H1 (cell line): ENCODE measurements at regions not wholly inside any gene's neighbourhood (a gene's known extent, or its start where the extent isn't known, plus 50 kb on each side); places are given as distances from the start of the nearest gene placed in this dataset.

ENCODE experiments used
- CTCF ChIA-PET: fragments of 300-600 bp; sonication (Branson Sonifier 250); formaldehyde crosslinking; loops from one replicate; lab custom pipeline; 2021; ENCODE audit not compliant: partially characterized antibody; lab: Charles Lee
- POLR2A ChIA-PET: fragments of 300-600 bp; sonication (Branson Sonifier 250); formaldehyde crosslinking; loops from one replicate; lab custom pipeline; 2021; ENCODE audit warnings: inconsistent platforms; ENCODE audit not compliant: partially characterized antibody; lab: Charles Lee
- DNase-seq, 2 experiments: peaks; one replicate each; pipeline versions ENCODE4 v3.0.0 to v3.0.0-alpha.2; 2010 to 2022; ENCODE audit warnings: low spot score in 2 of 2, low read depth in 1 of 2, mixed read lengths in 1 of 2
- FAIRE-seq: peaks from 2 replicates; lab custom pipeline; 2011; peaks lifted over from hg19 to GRCh38; lab: Jason Lieb, UNC
- H2AFZ ChIP-seq: 2 replicates; pipeline ENCODE4 v1.8.1; 2012; ENCODE audit warnings: low read length, inconsistent platforms
- H2AK5ac ChIP-seq: 2 replicates; pipeline ENCODE4 v1.6.1; 2013; ENCODE audit warnings: low read depth, low read length
- H2BK120ac ChIP-seq: replicated peaks from 2 replicates; pipeline ENCODE3; 2013; ENCODE audit warnings: low read depth, low read length, inconsistent platforms
- H2BK12ac ChIP-seq: 2 replicates; pipeline ENCODE4 v1.6.1; 2013; ENCODE audit warnings: low read depth, low read length
- H2BK15ac ChIP-seq: 2 replicates; pipeline ENCODE4 v1.6.1; 2013; ENCODE audit warnings: low read length
- H2BK20ac ChIP-seq: 2 replicates; pipeline ENCODE4 v1.6.1; 2013; ENCODE audit warnings: low read length
- H2BK5ac ChIP-seq: 2 replicates; pipeline ENCODE4 v1.6.1; 2013; ENCODE audit warnings: low read depth, low read length
- H3K14ac ChIP-seq: 2 replicates; pipeline ENCODE4 v1.6.1; 2013; ENCODE audit warnings: inconsistent platforms; ENCODE audit not compliant: insufficient read length
- H3K18ac ChIP-seq: 2 replicates; pipeline ENCODE4 v1.6.1; 2013; ENCODE audit warnings: low read length; ENCODE audit errors: extremely low read depth
- H3K23ac ChIP-seq: 2 replicates; pipeline ENCODE4 v1.6.1; 2013; ENCODE audit warnings: inconsistent platforms; ENCODE audit not compliant: insufficient read length
- H3K23me2 ChIP-seq: 2 replicates; pipeline ENCODE4 v1.6.1; 2013; ENCODE audit warnings: low read depth, low read length
- H3K27ac ChIP-seq: 2 replicates; pipeline ENCODE4 v1.6.1; 2011; ENCODE audit warnings: low read depth, low read length, inconsistent platforms
- H3K27me3 ChIP-seq, 4 experiments: replicated peaks in 1 of 4; 1 replicate in 1 of 4; 2 replicates in 3 of 4; pipeline versions ENCODE4 v1.6.1 to v1.8.1; 2011 to 2013; ENCODE audit warnings: low read length in 3 of 4, mild to moderate bottlenecking in 3 of 4, inconsistent platforms in 2 of 4, mixed read lengths in 2 of 4, moderate library complexity in 1 of 4; ENCODE audit not compliant: control insufficient read depth in 3 of 4, insufficient read depth in 3 of 4; ENCODE audit errors: extremely low read depth in 1 of 4
- H3K36me3 ChIP-seq, 4 experiments: 2 replicates each; pipeline versions ENCODE4 v1.6.1 to v1.8.1; 2011 to 2013; ENCODE audit warnings: mild to moderate bottlenecking in 4 of 4, low read length in 3 of 4, moderate library complexity in 2 of 4, control low read depth in 1 of 4, inconsistent platforms in 1 of 4; ENCODE audit not compliant: insufficient read depth in 4 of 4, control insufficient read depth in 2 of 4
- H3K4ac ChIP-seq: replicated peaks from 2 replicates; pipeline ENCODE3; 2013; ENCODE audit warnings: low read length, low read depth, mixed read lengths, inconsistent platforms; ENCODE audit not compliant: insufficient read length
- H3K4me1 ChIP-seq, 4 experiments: replicated peaks in 1 of 4; 1 replicate in 1 of 4; 2 replicates in 3 of 4; pipeline versions ENCODE4 v1.6.1 to v1.8.1; 2011 to 2013; ENCODE audit warnings: low read length in 3 of 4, inconsistent platforms in 2 of 4, mixed read lengths in 1 of 4; ENCODE audit not compliant: insufficient read depth in 4 of 4, control insufficient read depth in 3 of 4
- H3K4me2 ChIP-seq, 2 experiments: 2 replicates each; pipeline versions ENCODE4 v1.6.1 to v1.8.1; 2011 to 2013; ENCODE audit warnings: low read depth in 2 of 2, low read length in 2 of 2, control low read depth in 1 of 2, inconsistent platforms in 1 of 2, mild to moderate bottlenecking in 1 of 2; ENCODE audit not compliant: insufficient read depth in 1 of 2
- H3K4me3 ChIP-seq, 4 experiments: fragments of 200-600, 300-600 bp in 1 of 4; sonication (generic), shearing (Covaris generic), sonication (Bioruptor Twin) in 1 of 4; 2 replicates each; pipeline versions ENCODE4 v1.5.1 to v1.8.1; 2011 to 2016; ENCODE audit warnings: low read length in 4 of 4, low read depth in 3 of 4, control low read depth in 2 of 4, inconsistent platforms in 2 of 4, mild to moderate bottlenecking in 2 of 4, mixed read lengths in 1 of 4, moderate library complexity in 1 of 4; ENCODE audit not compliant: insufficient read depth in 2 of 4; ENCODE audit errors: extremely low read depth in 1 of 4
- H3K56ac ChIP-seq: replicated peaks from 2 replicates; pipeline ENCODE3; 2013; ENCODE audit warnings: low read depth, mild to moderate bottlenecking, mixed read lengths, low read length, inconsistent platforms; ENCODE audit not compliant: insufficient read length
- H3K79me1 ChIP-seq: 2 replicates; pipeline ENCODE4 v1.6.1; 2013; ENCODE audit warnings: low read depth, low read length, control low read depth
- H3K79me2 ChIP-seq, 2 experiments: 2 replicates each; pipeline versions ENCODE4 v1.6.1 to v1.8.1; 2012 to 2013; ENCODE audit warnings: low read length in 2 of 2, mild to moderate bottlenecking in 2 of 2, inconsistent platforms in 1 of 2; ENCODE audit not compliant: insufficient read depth in 2 of 2, control insufficient read depth in 1 of 2
- H3K9ac ChIP-seq, 4 experiments: replicated peaks in 1 of 4; 1 replicate in 1 of 4; 2 replicates in 3 of 4; pipeline versions ENCODE4 v1.6.1 to v1.8.1; 2011 to 2013; ENCODE audit warnings: low read depth in 3 of 4, low read length in 3 of 4, control low read depth in 2 of 4, mild to moderate bottlenecking in 2 of 4, moderate library complexity in 2 of 4, inconsistent platforms in 1 of 4; ENCODE audit errors: extremely low read depth in 1 of 4
- H3K9me3 ChIP-seq, 2 experiments: 2 replicates each; pipeline versions ENCODE4 v1.6.1 to v1.8.1; 2012 to 2013; ENCODE audit warnings: mild to moderate bottlenecking in 2 of 2, moderate library complexity in 2 of 2, control low read depth in 1 of 2, inconsistent platforms in 1 of 2, low read depth in 1 of 2, low read length in 1 of 2, mixed read lengths in 1 of 2; ENCODE audit not compliant: insufficient read depth in 2 of 2
- H4K20me1 ChIP-seq, 2 experiments: replicated peaks in 1 of 2; 2 replicates each; pipeline versions ENCODE3 to v1.8.1; 2011 to 2013; ENCODE audit warnings: inconsistent platforms in 2 of 2, low read length in 2 of 2, mild to moderate bottlenecking in 1 of 2; ENCODE audit not compliant: insufficient read depth in 2 of 2, control insufficient read depth in 1 of 2
- H4K5ac ChIP-seq: 2 replicates; pipeline ENCODE4 v1.6.1; 2013; ENCODE audit warnings: low read length, low read depth, mixed read lengths, inconsistent platforms; ENCODE audit not compliant: insufficient read length
- H4K8ac ChIP-seq: 2 replicates; pipeline ENCODE4 v1.8.0; 2013; ENCODE audit warnings: mild to moderate bottlenecking, moderate library complexity, low read length, inconsistent platforms; ENCODE audit not compliant: insufficient read depth; ENCODE audit errors: extremely low read depth
- H4K91ac ChIP-seq: replicated peaks from 2 replicates; pipeline ENCODE3; 2013; ENCODE audit warnings: low read length, mixed read lengths, inconsistent platforms; ENCODE audit not compliant: insufficient read length
- BCL11A ChIP-seq, 2 experiments: IDR thresholded peaks; one replicate each; pipeline ENCODE4 v1.6.1; 2011; ENCODE audit warnings: low read depth in 2 of 2, low read length in 2 of 2, mild to moderate bottlenecking in 2 of 2
- CBX5 ChIP-seq: fragments of 300-800, 300-1000 bp; sonication (generic); IDR thresholded peaks from 2 replicates; pipeline ENCODE4 v1.7.1; 2016; ENCODE audit warnings: antibody characterized with exemption, low read length, low read depth
- CREB1 ChIP-seq: IDR thresholded peaks from 2 replicates; pipeline ENCODE4 v1.6.1; 2012; ENCODE audit warnings: inconsistent platforms
- HDAC6 ChIP-seq: IDR thresholded peaks from one replicate; pipeline ENCODE4 v1.7.1; 2012; ENCODE audit warnings: low read depth, mild to moderate bottlenecking, inconsistent platforms, low read length, moderate library complexity
- MAFK ChIP-seq: IDR thresholded peaks from 2 replicates; pipeline ENCODE4 v1.6.1; 2012; ENCODE audit warnings: low read depth, mild to moderate bottlenecking, improper control_type of control experiment, low read length
- POLR2A ChIP-seq, 2 experiments: IDR thresholded peaks; 1 replicate in 1 of 2; 2 replicates in 1 of 2; pipeline ENCODE4 v1.6.1; 2011; ENCODE audit warnings: low read depth in 2 of 2, low read length in 2 of 2, mild to moderate bottlenecking in 2 of 2; ENCODE audit errors: control extremely low read depth in 1 of 2
- POLR2AphosphoS5 ChIP-seq: IDR thresholded peaks from 2 replicates; pipeline ENCODE4 v1.6.1; 2011; ENCODE audit warnings: low read depth, low read length
- RNF2 ChIP-seq: fragments of 200-900, 300-1000 bp; sonication (generic); IDR thresholded peaks from 2 replicates; pipeline ENCODE4 v1.7.1; 2016; ENCODE audit warnings: borderline replicate concordance, low read depth, mild to moderate bottlenecking, antibody characterized with exemption, low read length; ENCODE audit not compliant: poor library complexity, severe bottlenecking; ENCODE audit errors: missing control alignments
- SIRT6 ChIP-seq: IDR thresholded peaks from one replicate; pipeline ENCODE4 v1.7.1; 2012; ENCODE audit warnings: low read length, inconsistent platforms
- SRF ChIP-seq: IDR thresholded peaks from 2 replicates; pipeline ENCODE4 v1.6.1; 2011; ENCODE audit warnings: mild to moderate bottlenecking, low read depth, low read length, moderate library complexity
- TAF7 ChIP-seq: optimal IDR thresholded peaks from 2 replicates; pipeline ENCODE3; 2011; ENCODE audit warnings: low read depth, mild to moderate bottlenecking, inconsistent platforms, low read length, moderate library complexity, borderline replicate concordance
- WGBS, 2 experiments: shearing (Covaris generic) in 1 of 2; methylation state at CpG; one replicate each; pipeline versions ENCODE4 v1.1.6 to v1.1.7; 2013 to 2015; ENCODE audit warnings: low lambda C conversion rate in 2 of 2, mixed read lengths in 2 of 2, inconsistent platforms in 1 of 2, low coverage in 1 of 2, missing lambda C conversion rate in 1 of 2; ENCODE audit not compliant: insufficient replicate concordance in 2 of 2, insufficient coverage in 1 of 2, insufficient read length in 1 of 2; ENCODE audit errors: extremely low coverage in 1 of 2, missing lambda C conversion rate in 1 of 2; 5-methylcytosine and 5-hydroxymethylcytosine counted together
- TF ChIP-seq, protein P1 (sequence below): IDR thresholded peaks from 2 replicates; pipeline ENCODE4 v1.6.1; 2012; ENCODE audit warnings: inconsistent platforms
- TF ChIP-seq, protein P2 (sequence below): IDR thresholded peaks from 2 replicates; pipeline ENCODE4 v1.6.1; 2011; ENCODE audit warnings: low read depth, mild to moderate bottlenecking, low read length; ENCODE audit not compliant: insufficient read depth
- TF ChIP-seq, protein P3 (sequence below): IDR thresholded peaks from 2 replicates; pipeline ENCODE4 v1.6.1; 2012; ENCODE audit warnings: inconsistent platforms

DNA sequence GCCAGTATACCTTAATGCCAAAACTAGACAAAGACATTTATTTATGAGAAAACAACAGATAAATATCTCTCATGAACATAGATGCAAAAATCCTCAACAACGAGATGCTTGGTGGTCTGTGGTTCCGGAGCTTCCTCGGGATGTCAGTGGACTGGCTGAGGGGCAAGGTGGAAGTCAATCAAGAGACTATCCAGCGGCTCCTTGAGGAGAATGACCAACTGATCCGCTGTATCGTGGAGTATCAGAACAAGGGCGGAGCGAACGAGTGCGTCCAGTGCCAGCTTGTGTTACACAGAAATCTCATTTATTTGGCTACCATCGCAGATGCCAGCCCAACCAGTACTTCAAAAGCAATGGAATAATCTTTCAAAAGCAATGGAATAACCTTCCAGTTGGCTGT lies 60.0 kb upstream of the PARD3 start:
- H3K23me2 ChIP-seq, result no peaks in the 10 kb centered on the region
- FAIRE-seq, result no peak
- H3K79me2 ChIP-seq, result no peaks in the 10 kb centered on the region
- DNase-seq, result no peak
- WGBS, 2 experiments, result 93% methylated on average over 11 of the region's 11 CpGs; no CpG with 5 or more reads in 1 of the 2 experiments
- no peak overlapping the region for H2BK5ac ChIP-seq
- no peak overlapping the region for H3K56ac ChIP-seq
- H3K36me3 ChIP-seq, result no peaks in the 10 kb centered on the region
- H3K9ac ChIP-seq, result no peak overlapping the region
- POLR2A ChIA-PET, result interaction anchor here (1.5 kb wide), 2 partner anchors 10 to 12 kb away, joined by 4 read pairs; no protein-coding TSS in a partner anchor
- H3K23ac ChIP-seq, result no peak overlapping the region
- H4K8ac ChIP-seq, result no peak overlapping the region
- no peak overlapping the region for H3K4ac ChIP-seq
- H3K27ac ChIP-seq, result no peak overlapping the region
- H4K5ac ChIP-seq, result no peak overlapping the region
- H2BK15ac ChIP-seq, result no peak overlapping the region
- no peaks in the 10 kb centered on the region for H3K27me3 ChIP-seq
- no peak overlapping the region for H2BK12ac ChIP-seq
- no peak overlapping the region for H3K4me3 ChIP-seq
- H3K4me1 ChIP-seq, result no peaks in the 10 kb centered on the region
- H2AK5ac ChIP-seq, result no peak overlapping the region
- no peak overlapping the region for H3K4me2 ChIP-seq
- H3K9me3 ChIP-seq, result no peaks in the 10 kb centered on the region
- no peaks in the 10 kb centered on the region for H3K79me1 ChIP-seq
- no peak overlapping the region for H3K18ac ChIP-seq
- no peak overlapping the region for H2BK20ac ChIP-seq
- no peak overlapping the region for H4K91ac ChIP-seq
- H2BK120ac ChIP-seq, result no peak overlapping the region
- H3K14ac ChIP-seq, result no peak overlapping the region
- no peak overlapping the region for H2AFZ ChIP-seq
- no peaks in the 10 kb centered on the region for H4K20me1 ChIP-seq
- CTCF ChIA-PET, result no interaction called here
- TF ChIP-seq BCL11A (IDR thresholded peaks at IDR 0.05; ENCODE audit: low read depth in 2 of 2, low read length in 2 of 2), result no peak
- no peak for TF ChIP-seq CREB1
- TF ChIP-seq SRF, result no peak
- no peak for TF ChIP-seq TAF7
- TF ChIP-seq, protein P1, sequence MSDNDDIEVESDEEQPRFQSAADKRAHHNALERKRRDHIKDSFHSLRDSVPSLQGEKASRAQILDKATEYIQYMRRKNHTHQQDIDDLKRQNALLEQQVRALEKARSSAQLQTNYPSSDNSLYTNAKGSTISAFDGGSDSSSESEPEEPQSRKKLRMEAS, result no peak
- TF ChIP-seq, protein P2, sequence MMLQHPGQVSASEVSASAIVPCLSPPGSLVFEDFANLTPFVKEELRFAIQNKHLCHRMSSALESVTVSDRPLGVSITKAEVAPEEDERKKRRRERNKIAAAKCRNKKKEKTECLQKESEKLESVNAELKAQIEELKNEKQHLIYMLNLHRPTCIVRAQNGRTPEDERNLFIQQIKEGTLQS, result no peak
- TF ChIP-seq SIRT6, result no peak
- TF ChIP-seq CBX5, result no peak
- TF ChIP-seq RNF2, result no peak
- TF ChIP-seq POLR2A (IDR thresholded peaks at IDR 0.05; ENCODE audit: control extremely low read depth in 1 of 2, low read depth in 2 of 2, low read length in 2 of 2), result no peak
- TF ChIP-seq, protein P3, sequence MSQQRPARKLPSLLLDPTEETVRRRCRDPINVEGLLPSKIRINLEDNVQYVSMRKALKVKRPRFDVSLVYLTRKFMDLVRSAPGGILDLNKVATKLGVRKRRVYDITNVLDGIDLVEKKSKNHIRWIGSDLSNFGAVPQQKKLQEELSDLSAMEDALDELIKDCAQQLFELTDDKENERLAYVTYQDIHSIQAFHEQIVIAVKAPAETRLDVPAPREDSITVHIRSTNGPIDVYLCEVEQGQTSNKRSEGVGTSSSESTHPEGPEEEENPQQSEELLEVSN, result no peak
- no peak for TF ChIP-seq HDAC6
- TF ChIP-seq MAFK, result no peak
- no peak for TF ChIP-seq POLR2AphosphoS5
